Endothelial cell of umbilical vein (primary cell): ENCODE measurements at regions not wholly inside any gene's neighbourhood (a gene's known extent, or its start where the extent isn't known, plus 50 kb on each side); places are given as distances from the start of the nearest gene placed in this dataset.

ENCODE experiments used
- EZH2 ChIP-seq: IDR thresholded peaks from 2 replicates; pipeline ENCODE4 v1.6.1; 2012; ENCODE audit warnings: borderline replicate concordance, low read depth, mild to moderate bottlenecking, moderate library complexity, low read length, inconsistent platforms; ENCODE audit not compliant: severe bottlenecking
- MYC ChIP-seq: IDR thresholded peaks from one replicate; pipeline ENCODE4 v1.6.1; 2011; ENCODE audit warnings: mild to moderate bottlenecking, low read depth, low read length
- POLR2A ChIP-seq: IDR thresholded peaks from 2 replicates; pipeline ENCODE4 v1.6.1; 2012; ENCODE audit warnings: low read depth, mild to moderate bottlenecking, control low read depth, low read length
- TF ChIP-seq, protein P1 (sequence below), 2 donors: IDR thresholded peaks; 1 replicate in 1 of 2; 2 replicates in 1 of 2; pipeline ENCODE4 v1.5.1; 2011; ENCODE audit warnings: low read length in 2 of 2, mild to moderate bottlenecking in 2 of 2, moderate library complexity in 2 of 2, control low read depth in 1 of 2, inconsistent platforms in 1 of 2, low read depth in 1 of 2; ENCODE audit not compliant: insufficient read depth in 1 of 2; ENCODE audit errors: extremely low read depth in 1 of 2
- TF ChIP-seq, protein P2 (sequence below): IDR thresholded peaks from 2 replicates; pipeline ENCODE4 v1.6.1; 2011; ENCODE audit not compliant: insufficient read depth, insufficient read length

- TF ChIP-seq POLR2A (no peak), EZH2 (no peak), MYC (no peak)
- TF ChIP-seq, protein P1, sequence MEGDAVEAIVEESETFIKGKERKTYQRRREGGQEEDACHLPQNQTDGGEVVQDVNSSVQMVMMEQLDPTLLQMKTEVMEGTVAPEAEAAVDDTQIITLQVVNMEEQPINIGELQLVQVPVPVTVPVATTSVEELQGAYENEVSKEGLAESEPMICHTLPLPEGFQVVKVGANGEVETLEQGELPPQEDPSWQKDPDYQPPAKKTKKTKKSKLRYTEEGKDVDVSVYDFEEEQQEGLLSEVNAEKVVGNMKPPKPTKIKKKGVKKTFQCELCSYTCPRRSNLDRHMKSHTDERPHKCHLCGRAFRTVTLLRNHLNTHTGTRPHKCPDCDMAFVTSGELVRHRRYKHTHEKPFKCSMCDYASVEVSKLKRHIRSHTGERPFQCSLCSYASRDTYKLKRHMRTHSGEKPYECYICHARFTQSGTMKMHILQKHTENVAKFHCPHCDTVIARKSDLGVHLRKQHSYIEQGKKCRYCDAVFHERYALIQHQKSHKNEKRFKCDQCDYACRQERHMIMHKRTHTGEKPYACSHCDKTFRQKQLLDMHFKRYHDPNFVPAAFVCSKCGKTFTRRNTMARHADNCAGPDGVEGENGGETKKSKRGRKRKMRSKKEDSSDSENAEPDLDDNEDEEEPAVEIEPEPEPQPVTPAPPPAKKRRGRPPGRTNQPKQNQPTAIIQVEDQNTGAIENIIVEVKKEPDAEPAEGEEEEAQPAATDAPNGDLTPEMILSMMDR (IDR thresholded peaks at IDR 0.05; ENCODE audit: extremely low read depth in 1 of 2, insufficient read depth in 1 of 2, low read depth in 1 of 2, low read length in 2 of 2), result no peak
- TF ChIP-seq, protein P2, sequence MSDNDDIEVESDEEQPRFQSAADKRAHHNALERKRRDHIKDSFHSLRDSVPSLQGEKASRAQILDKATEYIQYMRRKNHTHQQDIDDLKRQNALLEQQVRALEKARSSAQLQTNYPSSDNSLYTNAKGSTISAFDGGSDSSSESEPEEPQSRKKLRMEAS, result no peak
These were observed 61.2 kb upstream of the WDFY2 start for GRCh38 chr13:51523082-51523518.
